ENCODE measurements at regions not wholly inside any gene's neighbourhood (a gene's known extent, or its start where the extent isn't known, plus 50 kb on each side); places are given as distances from the start of the nearest gene placed in this dataset.

- DNase-seq (ENCODE audit: low read depth in 1 of 2, low spot score in 1 of 2): no peak
These were observed 71.4 kb upstream of the CELF4 start for GRCh38 chr18:37636831-37637477.

- no peak for DNase-seq (ENCODE audit: low read depth in 1 of 2, low spot score in 1 of 2)
These were observed 68.9 kb upstream of the CELF4 start for GRCh38 chr18:37634516-37634915.

- no peak for DNase-seq (ENCODE audit: low read depth in 1 of 2, low spot score in 1 of 2)
These were observed 65.8 kb upstream of the CELF4 start for GRCh38 chr18:37631422-37631821.

GRCh38 chr18:37630334-37630733 lies 64.7 kb upstream of the CELF4 start:
- DNase-seq (ENCODE audit: low read depth in 1 of 2, low spot score in 1 of 2): no peak

GRCh38 chr18:37628470-37629220 lies 63.0 kb upstream of the CELF4 start:
- DNase-seq (ENCODE audit: low read depth in 1 of 2, low spot score in 1 of 2): no peak

GRCh38 chr18:37624318-37624717 lies 58.7 kb upstream of the CELF4 start:
- no peak for DNase-seq (ENCODE audit: low read depth in 1 of 2, low spot score in 1 of 2)

GRCh38 chr18:37619964-37620363 lies 54.4 kb upstream of the CELF4 start:
- DNase-seq (ENCODE audit: low read depth in 1 of 2, low spot score in 1 of 2): no peak

GRCh38 chr18:37617623-37618022 lies 52.0 kb upstream of the CELF4 start:
- DNase-seq (ENCODE audit: low read depth in 1 of 2, low spot score in 1 of 2): no peak

Measured in stimulated activated CD4-positive, alpha-beta T cell treated with anti-CD3 and anti-CD28 coated beads, Interleukin-15, amount 100 ng/mL, for 1 hour (primary cell).